HepG2 (cell line): ENCODE measurements at regions not wholly inside any gene's neighbourhood (a gene's known extent, or its start where the extent isn't known, plus 50 kb on each side); places are given as distances from the start of the nearest gene placed in this dataset.

Experiments
- ARNTL ChIP-seq: sonication (generic); formaldehyde crosslinking; IDR thresholded peaks from 2 replicates; pipeline ENCODE4 v1.4.0; 2020; ENCODE audit warnings: mild to moderate bottlenecking, missing genetic modification reagents
- DMAP1 ChIP-seq: IDR thresholded peaks from 2 replicates; pipeline ENCODE4 v1.6.1; 2016
- HNF4A ChIP-seq: sonication (generic); formaldehyde crosslinking; IDR thresholded peaks from 2 replicates; pipeline ENCODE4 v1.4.0; 2020; ENCODE audit warnings: missing genetic modification reagents
- ISL2 ChIP-seq: sonication (generic); formaldehyde crosslinking; IDR thresholded peaks from 2 replicates; pipeline ENCODE4 v1.5.0; 2020; ENCODE audit warnings: missing genetic modification reagents
- MAZ ChIP-seq, 2 experiments: sonication (generic) in 1 of 2; formaldehyde crosslinking in 1 of 2; IDR thresholded peaks; 2 replicates each; pipeline versions ENCODE4 v1.5.0 to v1.6.1; 2012 to 2020; ENCODE audit warnings: low read depth in 2 of 2, mild to moderate bottlenecking in 2 of 2, borderline replicate concordance in 1 of 2, improper control_type of control experiment in 1 of 2, low read length in 1 of 2, missing genetic modification reagents in 1 of 2, moderate library complexity in 1 of 2
- MYC ChIP-seq: sonication (generic); formaldehyde crosslinking; IDR thresholded peaks from 2 replicates; pipeline ENCODE4 v1.9.0; 2021; ENCODE audit warnings: missing genetic modification reagents, borderline replicate concordance
- NFKB2 ChIP-seq: sonication (generic); formaldehyde crosslinking; IDR thresholded peaks from 2 replicates; pipeline ENCODE4 v1.4.0; 2020; ENCODE audit warnings: missing genetic modification reagents, borderline replicate concordance
- PHF20 ChIP-seq: sonication (generic); formaldehyde crosslinking; IDR thresholded peaks from 2 replicates; pipeline ENCODE4 v1.5.0; 2020; ENCODE audit warnings: mild to moderate bottlenecking, missing genetic modification reagents
- RAD51 ChIP-seq: fragments of 450-650 bp; IDR thresholded peaks from 2 replicates; pipeline ENCODE4 v1.6.1; 2016; ENCODE audit warnings: borderline replicate concordance
- RXRA ChIP-seq: sonication (generic); formaldehyde crosslinking; IDR thresholded peaks from 2 replicates; pipeline ENCODE4 v1.5.1; 2020; ENCODE audit warnings: missing genetic modification reagents
- SKI ChIP-seq: fragments of 450-650 bp; IDR thresholded peaks from one replicate; pipeline ENCODE4 v1.6.1; 2018; ENCODE audit warnings: mild to moderate bottlenecking; ENCODE audit not compliant: partially characterized antibody
- ZFX ChIP-seq: sonication (generic); formaldehyde crosslinking; IDR thresholded peaks from 2 replicates; pipeline ENCODE4 v1.4.0; 2020; ENCODE audit warnings: mild to moderate bottlenecking, low read depth, missing genetic modification reagents, moderate library complexity
- ZNF224 ChIP-seq: sonication (generic); formaldehyde crosslinking; IDR thresholded peaks from 2 replicates; pipeline ENCODE4 v1.5.0; 2020; ENCODE audit warnings: mild to moderate bottlenecking, missing genetic modification reagents
- ZNF296 ChIP-seq: sonication (generic); formaldehyde crosslinking; conservative IDR thresholded peaks from 2 replicates; pipeline ENCODE4 v1.5.0; 2020; ENCODE audit warnings: mild to moderate bottlenecking, missing genetic modification reagents
- ZNF350 ChIP-seq: sonication (generic); formaldehyde crosslinking; IDR thresholded peaks from 2 replicates; pipeline ENCODE4 v1.4.0; 2020; ENCODE audit warnings: mild to moderate bottlenecking, low read depth, missing genetic modification reagents, borderline replicate concordance
- ZNF782 ChIP-seq: sonication (generic); formaldehyde crosslinking; IDR thresholded peaks from 2 replicates; pipeline ENCODE4 v1.4.0; 2020; ENCODE audit warnings: missing genetic modification reagents, mild to moderate bottlenecking, borderline replicate concordance
- TF ChIP-seq, protein P1 (sequence below): IDR thresholded peaks from 2 replicates; pipeline ENCODE4 v1.6.1; 2016
- TF ChIP-seq, protein P2 (sequence below): sonication (generic); formaldehyde crosslinking; IDR thresholded peaks from 2 replicates; pipeline ENCODE4 v1.5.0; 2020; ENCODE audit warnings: missing genetic modification reagents
- TF ChIP-seq, protein P3 (sequence below): conservative IDR thresholded peaks from 2 replicates; pipeline ENCODE4 v1.6.1; 2018; ENCODE audit warnings: missing genetic modification reagents
- TF ChIP-seq, protein P4 (sequence below): sonication (generic); formaldehyde crosslinking; IDR thresholded peaks from 2 replicates; pipeline ENCODE4 v1.4.0; 2020; ENCODE audit warnings: missing genetic modification reagents, borderline replicate concordance
- TF ChIP-seq, protein P5 (sequence below): IDR thresholded peaks from 2 replicates; pipeline ENCODE4 v1.6.1; 2018; ENCODE audit warnings: missing genetic modification reagents, mild to moderate bottlenecking, missing compliant biosample characterization
- TF ChIP-seq, protein P6 (sequence below): sonication (generic); formaldehyde crosslinking; IDR thresholded peaks from 2 replicates; pipeline ENCODE4 v1.4.0; 2020; ENCODE audit warnings: missing genetic modification reagents

DNA sequence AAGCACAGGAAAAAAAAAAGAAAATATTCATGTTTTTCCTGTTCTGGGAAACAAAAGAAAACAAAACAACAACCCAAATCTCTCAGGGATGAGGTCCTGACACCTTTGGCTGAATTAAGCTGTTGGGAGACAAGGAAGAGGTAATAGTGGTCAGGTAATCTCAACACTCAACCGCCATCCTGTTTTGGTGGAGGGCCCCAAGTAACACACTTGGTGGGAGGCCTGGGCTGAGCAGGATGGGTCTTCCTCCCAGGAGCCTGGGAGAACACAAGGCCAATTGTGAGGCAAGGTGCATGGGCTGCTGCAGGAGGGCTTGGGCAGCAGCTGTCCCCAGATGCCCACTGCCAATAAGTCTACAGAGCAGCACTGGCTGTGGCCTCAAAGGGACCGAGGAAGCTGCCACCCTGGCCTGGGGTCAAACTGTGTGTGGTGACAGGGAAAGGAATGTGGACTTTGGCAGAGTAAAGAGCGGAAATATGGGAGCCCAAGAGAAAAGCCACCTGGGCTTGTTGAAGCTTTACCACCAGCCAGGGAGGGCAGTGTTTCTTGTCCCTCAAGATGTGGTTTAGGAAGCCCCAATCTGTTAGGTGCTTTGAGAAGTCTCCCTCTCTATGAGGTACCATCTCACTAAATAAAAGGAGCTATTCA is 93.5 kb upstream of the SLC25A13 start (continued):
- TF ChIP-seq, protein P1, sequence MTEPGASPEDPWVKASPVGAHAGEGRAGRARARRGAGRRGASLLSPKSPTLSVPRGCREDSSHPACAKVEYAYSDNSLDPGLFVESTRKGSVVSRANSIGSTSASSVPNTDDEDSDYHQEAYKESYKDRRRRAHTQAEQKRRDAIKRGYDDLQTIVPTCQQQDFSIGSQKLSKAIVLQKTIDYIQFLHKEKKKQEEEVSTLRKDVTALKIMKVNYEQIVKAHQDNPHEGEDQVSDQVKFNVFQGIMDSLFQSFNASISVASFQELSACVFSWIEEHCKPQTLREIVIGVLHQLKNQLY (CRISPR knock-in tag): peak; percentile 70; the same call in 1 of the 2 replicates
- TF ChIP-seq ZNF224 (CRISPR knock-in tag): peak; percentile 82; the same call in 1 of the 2 replicates
- TF ChIP-seq ZNF296: no peak; the same call in 1 of the 2 replicates
- peak; percentile 71 for TF ChIP-seq SKI
- 0 out of 2 replicates have a peak, but pooled peaks have one; percentile 40 for TF ChIP-seq ARNTL
- TF ChIP-seq, protein P2, sequence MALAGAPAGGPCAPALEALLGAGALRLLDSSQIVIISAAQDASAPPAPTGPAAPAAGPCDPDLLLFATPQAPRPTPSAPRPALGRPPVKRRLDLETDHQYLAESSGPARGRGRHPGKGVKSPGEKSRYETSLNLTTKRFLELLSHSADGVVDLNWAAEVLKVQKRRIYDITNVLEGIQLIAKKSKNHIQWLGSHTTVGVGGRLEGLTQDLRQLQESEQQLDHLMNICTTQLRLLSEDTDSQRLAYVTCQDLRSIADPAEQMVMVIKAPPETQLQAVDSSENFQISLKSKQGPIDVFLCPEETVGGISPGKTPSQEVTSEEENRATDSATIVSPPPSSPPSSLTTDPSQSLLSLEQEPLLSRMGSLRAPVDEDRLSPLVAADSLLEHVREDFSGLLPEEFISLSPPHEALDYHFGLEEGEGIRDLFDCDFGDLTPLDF: no peak; the same call in 1 of the 2 replicates
- TF ChIP-seq, protein P3, sequence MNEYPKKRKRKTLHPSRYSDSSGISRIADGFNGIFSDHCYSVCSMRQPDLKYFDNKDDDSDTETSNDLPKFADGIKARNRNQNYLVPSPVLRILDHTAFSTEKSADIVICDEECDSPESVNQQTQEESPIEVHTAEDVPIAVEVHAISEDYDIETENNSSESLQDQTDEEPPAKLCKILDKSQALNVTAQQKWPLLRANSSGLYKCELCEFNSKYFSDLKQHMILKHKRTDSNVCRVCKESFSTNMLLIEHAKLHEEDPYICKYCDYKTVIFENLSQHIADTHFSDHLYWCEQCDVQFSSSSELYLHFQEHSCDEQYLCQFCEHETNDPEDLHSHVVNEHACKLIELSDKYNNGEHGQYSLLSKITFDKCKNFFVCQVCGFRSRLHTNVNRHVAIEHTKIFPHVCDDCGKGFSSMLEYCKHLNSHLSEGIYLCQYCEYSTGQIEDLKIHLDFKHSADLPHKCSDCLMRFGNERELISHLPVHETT (CRISPR knock-in tag): 0 out of 2 replicates have a peak, but pooled peaks have one; percentile 34
- peak; percentile 100 for TF ChIP-seq RXRA (CRISPR knock-in tag)
- TF ChIP-seq PHF20 (CRISPR knock-in tag): peak; percentile 39
- peak; percentile 91; the same call in 1 of the 2 replicates for TF ChIP-seq ZNF350 (CRISPR knock-in tag)
- TF ChIP-seq NFKB2 (CRISPR knock-in tag): peak; percentile 45; the same call in 1 of the 2 replicates
- TF ChIP-seq, protein P4, sequence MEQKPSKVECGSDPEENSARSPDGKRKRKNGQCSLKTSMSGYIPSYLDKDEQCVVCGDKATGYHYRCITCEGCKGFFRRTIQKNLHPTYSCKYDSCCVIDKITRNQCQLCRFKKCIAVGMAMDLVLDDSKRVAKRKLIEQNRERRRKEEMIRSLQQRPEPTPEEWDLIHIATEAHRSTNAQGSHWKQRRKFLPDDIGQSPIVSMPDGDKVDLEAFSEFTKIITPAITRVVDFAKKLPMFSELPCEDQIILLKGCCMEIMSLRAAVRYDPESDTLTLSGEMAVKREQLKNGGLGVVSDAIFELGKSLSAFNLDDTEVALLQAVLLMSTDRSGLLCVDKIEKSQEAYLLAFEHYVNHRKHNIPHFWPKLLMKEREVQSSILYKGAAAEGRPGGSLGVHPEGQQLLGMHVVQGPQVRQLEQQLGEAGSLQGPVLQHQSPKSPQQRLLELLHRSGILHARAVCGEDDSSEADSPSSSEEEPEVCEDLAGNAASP (CRISPR knock-in tag): peak; percentile 99
- TF ChIP-seq, protein P5, sequence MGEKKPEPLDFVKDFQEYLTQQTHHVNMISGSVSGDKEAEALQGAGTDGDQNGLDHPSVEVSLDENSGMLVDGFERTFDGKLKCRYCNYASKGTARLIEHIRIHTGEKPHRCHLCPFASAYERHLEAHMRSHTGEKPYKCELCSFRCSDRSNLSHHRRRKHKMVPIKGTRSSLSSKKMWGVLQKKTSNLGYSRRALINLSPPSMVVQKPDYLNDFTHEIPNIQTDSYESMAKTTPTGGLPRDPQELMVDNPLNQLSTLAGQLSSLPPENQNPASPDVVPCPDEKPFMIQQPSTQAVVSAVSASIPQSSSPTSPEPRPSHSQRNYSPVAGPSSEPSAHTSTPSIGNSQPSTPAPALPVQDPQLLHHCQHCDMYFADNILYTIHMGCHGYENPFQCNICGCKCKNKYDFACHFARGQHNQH (CRISPR knock-in tag): peak; percentile 43
- TF ChIP-seq RAD51: no peak
- TF ChIP-seq HNF4A (CRISPR knock-in tag): peak; percentile 99
- peak; percentile 72; the same call in 1 of the 2 replicates for TF ChIP-seq DMAP1 (CRISPR knock-in tag)
- TF ChIP-seq MAZ (IDR thresholded peaks at IDR 0.05; ENCODE audit: borderline replicate concordance, low read depth, low read length): 0 out of 2 replicates have a peak, but pooled peaks have one; percentile 48
- TF ChIP-seq MAZ (CRISPR knock-in tag; IDR thresholded peaks at IDR 0.05; ENCODE audit: low read depth): peak; percentile 48; the same call in 1 of the 2 replicates
- TF ChIP-seq ZNF782: peak; percentile 50; the same call in 1 of the 2 replicates
- TF ChIP-seq ISL2: peak; percentile 89
- peak; percentile 63 for TF ChIP-seq ZFX
- TF ChIP-seq, protein P6, sequence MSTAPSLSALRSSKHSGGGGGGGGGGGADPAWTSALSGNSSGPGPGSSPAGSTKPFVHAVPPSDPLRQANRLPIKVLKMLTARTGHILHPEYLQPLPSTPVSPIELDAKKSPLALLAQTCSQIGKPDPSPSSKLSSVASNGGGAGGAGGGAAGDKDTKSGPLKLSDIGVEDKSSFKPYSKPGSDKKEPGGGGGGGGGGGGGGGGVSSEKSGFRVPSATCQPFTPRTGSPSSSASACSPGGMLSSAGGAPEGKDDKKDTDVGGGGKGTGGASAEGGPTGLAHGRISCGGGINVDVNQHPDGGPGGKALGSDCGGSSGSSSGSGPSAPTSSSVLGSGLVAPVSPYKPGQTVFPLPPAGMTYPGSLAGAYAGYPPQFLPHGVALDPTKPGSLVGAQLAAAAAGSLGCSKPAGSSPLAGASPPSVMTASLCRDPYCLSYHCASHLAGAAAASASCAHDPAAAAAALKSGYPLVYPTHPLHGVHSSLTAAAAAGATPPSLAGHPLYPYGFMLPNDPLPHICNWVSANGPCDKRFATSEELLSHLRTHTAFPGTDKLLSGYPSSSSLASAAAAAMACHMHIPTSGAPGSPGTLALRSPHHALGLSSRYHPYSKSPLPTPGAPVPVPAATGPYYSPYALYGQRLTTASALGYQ (CRISPR knock-in tag): peak; percentile 79
- peak; percentile 75; the same call in 1 of the 2 replicates for TF ChIP-seq MYC (CRISPR knock-in tag)
